ENCODE measurements at regions not wholly inside any gene's neighbourhood (a gene's known extent, or its start where the extent isn't known, plus 50 kb on each side); places are given as distances from the start of the nearest gene placed in this dataset.

DNA sequence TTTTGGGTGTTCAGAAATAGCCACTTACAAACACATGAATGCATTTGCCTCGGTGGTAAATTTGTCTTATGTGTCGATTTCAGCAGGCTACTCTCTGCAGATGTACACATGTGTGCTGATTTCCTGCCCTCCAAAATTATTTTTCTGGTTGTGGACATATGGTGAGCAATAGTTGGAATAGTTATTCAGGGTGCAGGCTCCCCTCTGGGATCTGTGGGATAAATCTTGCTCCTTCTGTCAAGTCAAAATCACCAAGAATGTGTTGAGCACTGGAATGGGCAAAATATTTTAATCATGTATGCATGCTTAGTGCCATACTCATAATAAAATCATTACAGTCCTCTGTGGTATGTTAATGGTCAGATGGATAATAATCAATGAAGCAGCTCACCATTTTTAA, 684.5 kb downstream of the BCL11A start:
- CTCF ChIA-PET, result no interaction called here
- intact Hi-C loops (cut with micrococcal nuclease; ENCODE audit: unreplicated experiment), result no loop called here
- WGBS (ENCODE audit: insufficient coverage, insufficient replicate concordance, low lambda C conversion rate, missing lambda C conversion rate), result 4% methylated on average over 2 of the region's 2 CpGs
- no peak for TF ChIP-seq ETV6 (conservative IDR thresholded peaks at IDR 0.05 in 1 of 2, IDR thresholded peaks at IDR 0.05 in 1 of 2; ENCODE audit: borderline replicate concordance in 1 of 2, low read depth in 1 of 2)
- no peak for TF ChIP-seq ZBTB4 (CRISPR knock-in tag; IDR thresholded peaks at IDR 0.05)
- TF ChIP-seq, protein P1, sequence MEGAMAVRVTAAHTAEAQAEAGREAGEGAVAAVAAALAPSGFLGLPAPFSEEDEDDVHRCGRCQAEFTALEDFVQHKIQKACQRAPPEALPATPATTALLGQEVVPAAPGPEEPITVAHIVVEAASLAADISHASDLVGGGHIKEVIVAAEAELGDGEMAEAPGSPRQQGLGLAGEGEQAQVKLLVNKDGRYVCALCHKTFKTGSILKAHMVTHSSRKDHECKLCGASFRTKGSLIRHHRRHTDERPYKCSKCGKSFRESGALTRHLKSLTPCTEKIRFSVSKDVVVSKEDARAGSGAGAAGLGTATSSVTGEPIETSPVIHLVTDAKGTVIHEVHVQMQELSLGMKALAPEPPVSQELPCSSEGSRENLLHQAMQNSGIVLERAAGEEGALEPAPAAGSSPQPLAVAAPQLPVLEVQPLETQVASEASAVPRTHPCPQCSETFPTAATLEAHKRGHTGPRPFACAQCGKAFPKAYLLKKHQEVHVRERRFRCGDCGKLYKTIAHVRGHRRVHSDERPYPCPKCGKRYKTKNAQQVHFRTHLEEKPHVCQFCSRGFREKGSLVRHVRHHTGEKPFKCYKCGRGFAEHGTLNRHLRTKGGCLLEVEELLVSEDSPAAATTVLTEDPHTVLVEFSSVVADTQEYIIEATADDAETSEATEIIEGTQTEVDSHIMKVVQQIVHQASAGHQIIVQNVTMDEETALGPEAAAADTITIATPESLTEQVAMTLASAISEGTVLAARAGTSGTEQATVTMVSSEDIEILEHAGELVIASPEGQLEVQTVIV (IDR thresholded peaks at IDR 0.05; ENCODE audit: borderline replicate concordance, partially characterized antibody), result no peak
- TF ChIP-seq E2F8 (IDR thresholded peaks at IDR 0.05; ENCODE audit: low read depth, partially characterized antibody), result no peak
- TF ChIP-seq CHD2 (IDR thresholded peaks at IDR 0.05; ENCODE audit: borderline replicate concordance, low read depth, low read length), result no peak
- TF ChIP-seq SUPT20H (IDR thresholded peaks at IDR 0.05; ENCODE audit: borderline replicate concordance, control insufficient read depth, low read depth, low read length), result no peak
- no peak for TF ChIP-seq NBN (IDR thresholded peaks at IDR 0.05)
- TF ChIP-seq, protein P2, sequence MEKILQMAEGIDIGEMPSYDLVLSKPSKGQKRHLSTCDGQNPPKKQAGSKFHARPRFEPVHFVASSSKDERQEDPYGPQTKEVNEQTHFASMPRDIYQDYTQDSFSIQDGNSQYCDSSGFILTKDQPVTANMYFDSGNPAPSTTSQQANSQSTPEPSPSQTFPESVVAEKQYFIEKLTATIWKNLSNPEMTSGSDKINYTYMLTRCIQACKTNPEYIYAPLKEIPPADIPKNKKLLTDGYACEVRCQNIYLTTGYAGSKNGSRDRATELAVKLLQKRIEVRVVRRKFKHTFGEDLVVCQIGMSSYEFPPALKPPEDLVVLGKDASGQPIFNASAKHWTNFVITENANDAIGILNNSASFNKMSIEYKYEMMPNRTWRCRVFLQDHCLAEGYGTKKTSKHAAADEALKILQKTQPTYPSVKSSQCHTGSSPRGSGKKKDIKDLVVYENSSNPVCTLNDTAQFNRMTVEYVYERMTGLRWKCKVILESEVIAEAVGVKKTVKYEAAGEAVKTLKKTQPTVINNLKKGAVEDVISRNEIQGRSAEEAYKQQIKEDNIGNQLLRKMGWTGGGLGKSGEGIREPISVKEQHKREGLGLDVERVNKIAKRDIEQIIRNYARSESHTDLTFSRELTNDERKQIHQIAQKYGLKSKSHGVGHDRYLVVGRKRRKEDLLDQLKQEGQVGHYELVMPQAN (conservative IDR thresholded peaks at IDR 0.05), result no peak
- TF ChIP-seq SKIL (IDR thresholded peaks at IDR 0.05; ENCODE audit: low read depth, poor library complexity, severe bottlenecking), result no peak
- no peak for TF ChIP-seq MXI1 (IDR thresholded peaks at IDR 0.05; ENCODE audit: low read depth, low read length)
- no peak for TF ChIP-seq PAX5 (IDR thresholded peaks at IDR 0.05; ENCODE audit: borderline replicate concordance, low read depth, low read length)

More for the DNA sequence above, 684.5 kb downstream of the BCL11A start:
- RAD21 ChIA-PET (ENCODE audit: unreplicated experiment), result no interaction called here
- Histone ChIP-seq H3K36me3 (ENCODE audit: control insufficient read depth in 2 of 2, insufficient read depth in 2 of 2, low read length in 1 of 2) (no peaks in the 10 kb centered on the region), H3K27ac (ENCODE audit: control insufficient read depth, insufficient read depth) (no peak overlapping the region), H2AFZ (ENCODE audit: control insufficient read depth, low read depth, low read length) (no peak overlapping the region), H3K4me2 (ENCODE audit: control insufficient read depth, insufficient read depth) (no peak overlapping the region), H3K79me2 (ENCODE audit: control insufficient read depth, insufficient read depth, low read length) (no peaks in the 10 kb centered on the region), H3K4me3 (no peak overlapping the region), H3K9me3 (replicated peaks; ENCODE audit: control insufficient read depth, insufficient read depth, low read length) (no peaks in the 10 kb centered on the region), H3K9ac (ENCODE audit: control insufficient read depth, insufficient read depth, low read length) (no peak overlapping the region), H3K27me3 (replicated peaks in 1 of 2; ENCODE audit: control insufficient read depth in 2 of 2, insufficient read depth in 2 of 2, low read length in 1 of 2) (no peaks in the 10 kb centered on the region), H3K4me1 (ENCODE audit: control insufficient read depth, insufficient read depth, low read length) (no peaks in the 10 kb centered on the region), H4K20me1 (ENCODE audit: control insufficient read depth, insufficient read depth) (no peaks in the 10 kb centered on the region)
- SMC1A ChIA-PET (ENCODE audit: uncharacterized antibody, unreplicated experiment), result no interaction called here
- DNase-seq (ENCODE audit: low read depth, low spot score) (no peak), ATAC-seq (no peak), FAIRE-seq (no peak)
- in situ Hi-C loops (cut with MboI), result no loop called here
- no TSS peak for BruUV-seq (replicated peaks)
- POLR2A ChIA-PET, result no interaction called here

Measured in GM12878 (cell line).